K562 (cell line): ENCODE measurements at regions not wholly inside any gene's neighbourhood (a gene's known extent, or its start where the extent isn't known, plus 50 kb on each side); places are given as distances from the start of the nearest gene placed in this dataset.

Source experiments
- NONO ChIP-seq, 2 experiments: fragments of 200-400 bp in 1 of 2; fragments of 450-650 bp in 1 of 2; formaldehyde crosslinking in 1 of 2; IDR thresholded peaks; 2 replicates each; pipeline ENCODE4 v1.6.1; 2017; ENCODE audit warnings: low read depth in 2 of 2, mild to moderate bottlenecking in 2 of 2, moderate library complexity in 2 of 2, low read length in 1 of 2
- NR2C1 ChIP-seq, 2 experiments: fragments of 450-650 bp; IDR thresholded peaks; 2 replicates each; pipeline ENCODE4 v1.6.1; 2017; ENCODE audit warnings: mild to moderate bottlenecking in 2 of 2, antibody characterized with exemption in 1 of 2, inconsistent platforms in 1 of 2, missing compliant biosample characterization in 1 of 2, missing genetic modification characterization in 1 of 2
- NR2F6 ChIP-seq: fragments of 450-650 bp; formaldehyde crosslinking; IDR thresholded peaks from 2 replicates; pipeline ENCODE4 v1.4.0; 2020; ENCODE audit warnings: mild to moderate bottlenecking
- POLR2G ChIP-seq: fragments of 200-400 bp; formaldehyde crosslinking; IDR thresholded peaks from 2 replicates; pipeline ENCODE4 v1.6.1; 2017; ENCODE audit warnings: low read depth, mild to moderate bottlenecking, antibody characterized with exemption, low read length, moderate library complexity
- ZBTB7A ChIP-seq: IDR thresholded peaks from 2 replicates; pipeline ENCODE4 v1.6.1; 2011; ENCODE audit warnings: low read depth, mild to moderate bottlenecking, low read length, moderate library complexity, borderline replicate concordance; ENCODE audit not compliant: control insufficient read depth
- ZNF274 ChIP-seq: IDR thresholded peaks from 2 replicates; pipeline ENCODE4 v1.6.1; 2011; ENCODE audit warnings: low read depth, mild to moderate bottlenecking, low read length, moderate library complexity, borderline replicate concordance
- ZNF766 ChIP-seq: fragments of 200-800 bp; sonication (Bioruptor generic); conservative IDR thresholded peaks from 2 replicates; pipeline ENCODE4 v1.6.1; 2016; ENCODE audit warnings: missing genetic modification characterization, missing compliant biosample characterization
- TF ChIP-seq, protein P1 (sequence below): fragments of 450-650 bp; IDR thresholded peaks from 2 replicates; pipeline ENCODE4 v1.6.1; 2018; ENCODE audit warnings: mild to moderate bottlenecking, low read depth; ENCODE audit not compliant: partially characterized antibody
- TF ChIP-seq, protein P2 (sequence below): sonication (generic); formaldehyde crosslinking; IDR thresholded peaks from 2 replicates; pipeline ENCODE4 v1.8.1; 2022; ENCODE audit warnings: missing genetic modification reagents
- TF ChIP-seq, protein P3 (sequence below), 3 experiments: IDR thresholded peaks in 2 of 3; conservative IDR thresholded peaks in 1 of 3; 2 replicates each; pipeline ENCODE4 v1.5.1; 2011 to 2012; ENCODE audit warnings: low read length in 3 of 3, mild to moderate bottlenecking in 3 of 3, control low read depth in 2 of 3, improper control_type of control experiment in 1 of 3, inconsistent platforms in 1 of 3, low read depth in 1 of 3, mixed read lengths in 1 of 3, moderate library complexity in 1 of 3; ENCODE audit not compliant: insufficient read depth in 2 of 3
- TF ChIP-seq, protein P4 (sequence below): sonication (generic); formaldehyde crosslinking; IDR thresholded peaks from 2 replicates; pipeline ENCODE4 v1.9.0; 2022; ENCODE audit warnings: mild to moderate bottlenecking, missing genetic modification reagents

DNA sequence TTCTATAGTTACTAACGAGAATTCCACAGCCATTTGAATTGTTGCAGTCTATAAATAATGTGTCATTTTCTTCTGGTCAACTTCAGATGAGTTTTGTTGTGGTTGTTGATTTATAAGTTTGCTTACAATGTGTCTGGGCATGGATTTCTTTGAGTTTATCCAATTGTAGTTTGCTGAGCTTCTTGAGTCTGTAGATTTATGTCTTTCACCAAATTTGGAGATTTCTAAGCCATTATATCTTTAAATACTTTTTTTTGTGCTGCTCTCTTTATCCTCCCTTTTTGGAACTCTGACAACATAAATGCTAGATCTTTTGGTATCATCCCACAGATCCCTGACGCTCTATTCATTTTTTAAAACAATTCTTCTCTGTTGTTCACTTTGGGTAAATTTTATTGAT, 63.2 kb upstream of the NDUFB4 start:
- TF ChIP-seq ZNF274 (no peak), POLR2G (no peak), NR2C1 (IDR thresholded peaks at IDR 0.05) (no peak), NR2C1 (tag; IDR thresholded peaks at IDR 0.05) (no peak), ZBTB7A (no peak), NR2F6 (CRISPR knock-in tag) (no peak), ZNF766 (CRISPR knock-in tag) (no peak), NONO (IDR thresholded peaks at IDR 0.05; ENCODE audit: low read depth in 2 of 2, low read length in 1 of 2) (no peak)
- TF ChIP-seq, protein P1, sequence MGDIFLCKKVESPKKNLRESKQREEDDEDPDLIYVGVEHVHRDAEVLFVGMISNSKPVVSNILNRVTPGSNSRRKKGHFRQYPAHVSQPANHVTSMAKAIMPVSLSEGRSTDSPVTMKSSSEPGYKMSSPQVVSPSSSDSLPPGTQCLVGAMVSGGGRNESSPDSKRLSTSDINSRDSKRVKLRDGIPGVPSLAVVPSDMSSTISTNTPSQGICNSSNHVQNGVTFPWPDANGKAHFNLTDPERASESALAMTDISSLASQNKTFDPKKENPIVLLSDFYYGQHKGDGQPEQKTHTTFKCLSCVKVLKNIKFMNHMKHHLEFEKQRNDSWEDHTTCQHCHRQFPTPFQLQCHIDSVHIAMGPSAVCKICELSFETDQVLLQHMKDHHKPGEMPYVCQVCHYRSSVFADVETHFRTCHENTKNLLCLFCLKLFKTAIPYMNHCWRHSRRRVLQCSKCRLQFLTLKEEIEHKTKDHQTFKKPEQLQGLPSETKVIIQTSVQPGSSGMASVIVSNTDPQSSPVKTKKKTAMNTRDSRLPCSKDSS, result no peak
- TF ChIP-seq, protein P2, sequence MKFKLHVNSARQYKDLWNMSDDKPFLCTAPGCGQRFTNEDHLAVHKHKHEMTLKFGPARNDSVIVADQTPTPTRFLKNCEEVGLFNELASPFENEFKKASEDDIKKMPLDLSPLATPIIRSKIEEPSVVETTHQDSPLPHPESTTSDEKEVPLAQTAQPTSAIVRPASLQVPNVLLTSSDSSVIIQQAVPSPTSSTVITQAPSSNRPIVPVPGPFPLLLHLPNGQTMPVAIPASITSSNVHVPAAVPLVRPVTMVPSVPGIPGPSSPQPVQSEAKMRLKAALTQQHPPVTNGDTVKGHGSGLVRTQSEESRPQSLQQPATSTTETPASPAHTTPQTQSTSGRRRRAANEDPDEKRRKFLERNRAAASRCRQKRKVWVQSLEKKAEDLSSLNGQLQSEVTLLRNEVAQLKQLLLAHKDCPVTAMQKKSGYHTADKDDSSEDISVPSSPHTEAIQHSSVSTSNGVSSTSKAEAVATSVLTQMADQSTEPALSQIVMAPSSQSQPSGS, result no peak
- TF ChIP-seq, protein P3, sequence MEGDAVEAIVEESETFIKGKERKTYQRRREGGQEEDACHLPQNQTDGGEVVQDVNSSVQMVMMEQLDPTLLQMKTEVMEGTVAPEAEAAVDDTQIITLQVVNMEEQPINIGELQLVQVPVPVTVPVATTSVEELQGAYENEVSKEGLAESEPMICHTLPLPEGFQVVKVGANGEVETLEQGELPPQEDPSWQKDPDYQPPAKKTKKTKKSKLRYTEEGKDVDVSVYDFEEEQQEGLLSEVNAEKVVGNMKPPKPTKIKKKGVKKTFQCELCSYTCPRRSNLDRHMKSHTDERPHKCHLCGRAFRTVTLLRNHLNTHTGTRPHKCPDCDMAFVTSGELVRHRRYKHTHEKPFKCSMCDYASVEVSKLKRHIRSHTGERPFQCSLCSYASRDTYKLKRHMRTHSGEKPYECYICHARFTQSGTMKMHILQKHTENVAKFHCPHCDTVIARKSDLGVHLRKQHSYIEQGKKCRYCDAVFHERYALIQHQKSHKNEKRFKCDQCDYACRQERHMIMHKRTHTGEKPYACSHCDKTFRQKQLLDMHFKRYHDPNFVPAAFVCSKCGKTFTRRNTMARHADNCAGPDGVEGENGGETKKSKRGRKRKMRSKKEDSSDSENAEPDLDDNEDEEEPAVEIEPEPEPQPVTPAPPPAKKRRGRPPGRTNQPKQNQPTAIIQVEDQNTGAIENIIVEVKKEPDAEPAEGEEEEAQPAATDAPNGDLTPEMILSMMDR (IDR thresholded peaks at IDR 0.05 in 2 of 3, conservative IDR thresholded peaks at IDR 0.05 in 1 of 3; ENCODE audit: insufficient read depth in 2 of 3, low read depth in 1 of 3, low read length in 3 of 3), result no peak
- TF ChIP-seq, protein P4, sequence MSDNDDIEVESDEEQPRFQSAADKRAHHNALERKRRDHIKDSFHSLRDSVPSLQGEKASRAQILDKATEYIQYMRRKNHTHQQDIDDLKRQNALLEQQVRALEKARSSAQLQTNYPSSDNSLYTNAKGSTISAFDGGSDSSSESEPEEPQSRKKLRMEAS (CRISPR knock-in tag), result no peak
